GM13977 (cell line): ENCODE measurements at regions not wholly inside any gene's neighbourhood (a gene's known extent, or its start where the extent isn't known, plus 50 kb on each side); places are given as distances from the start of the nearest gene placed in this dataset.

Experiments
- DNase-seq: peaks from one replicate; pipeline ENCODE4 v3.0.0; 2012; ENCODE audit warnings: low spot score
- CTCF ChIP-seq: IDR thresholded peaks from 2 replicates; pipeline ENCODE4 v1.5.1; 2012; ENCODE audit warnings: mild to moderate bottlenecking, control low read depth; ENCODE audit not compliant: insufficient read depth; ENCODE audit errors: extremely low read depth, missing control alignments
- in situ Hi-C: fragments of 300-500 bp; cut with MboI; formaldehyde crosslinking; loops from one replicate; pipeline ENCODE4 v1.12.0; 2022; ENCODE audit warnings: low sequenced_read_pairs, low pct_unique_long_range_greater_than_20kb, mixed read lengths, inconsistent platforms; ENCODE audit not compliant: unreplicated experiment

- in situ Hi-C loops, result no loop called here
- DNase-seq, result no peak
- TF ChIP-seq CTCF, result no peak
Observed at GRCh38 chr7:26048663-26049062, 103.3 kb upstream of the NFE2L3 start.

- TF ChIP-seq CTCF, result no peak
- in situ Hi-C loops, result no loop called here
- DNase-seq, result no peak
Observed at GRCh38 chr7:26049081-26049480, 102.9 kb upstream of the NFE2L3 start.

GRCh38 chr7:26051021-26051420 is 101.0 kb upstream of the NFE2L3 start:
- DNase-seq, result no peak
- in situ Hi-C loops, result loop anchor here (10.0 kb wide), 1 partner anchor 66 kb away; no protein-coding TSS in a partner anchor
- TF ChIP-seq CTCF, result no peak

GRCh38 chr7:26052706-26053105 is 99.3 kb upstream of the NFE2L3 start:
- in situ Hi-C loops, result loop anchor here (10.0 kb wide), 1 partner anchor 68 kb away; no protein-coding TSS in a partner anchor
- no peak for DNase-seq
- no peak for TF ChIP-seq CTCF

- in situ Hi-C loops, result loop anchor here (10.0 kb wide), 1 partner anchor 70 kb away; no protein-coding TSS in a partner anchor
- TF ChIP-seq CTCF, result no peak
- no peak for DNase-seq
Observed at GRCh38 chr7:26054386-26054785, 97.6 kb upstream of the NFE2L3 start.

GRCh38 chr7:26055241-26055640 is 96.8 kb upstream of the NFE2L3 start:
- in situ Hi-C loops, result loop anchor here (10.0 kb wide), 1 partner anchor 70 kb away; no protein-coding TSS in a partner anchor
- no peak for DNase-seq
- no peak for TF ChIP-seq CTCF
